Omental fat pad (tissue), 3 donors: ENCODE measurements at regions not wholly inside any gene's neighbourhood (a gene's known extent, or its start where the extent isn't known, plus 50 kb on each side); places are given as distances from the start of the nearest gene placed in this dataset.

Experiments
- ATAC-seq: fragments of 150-250 bp; one replicate; pipeline ENCODE4 v1.9.1; 2016; ENCODE audit warnings: mild to moderate bottlenecking, moderate library complexity; ENCODE audit not compliant: low FRiP score
- DNase-seq: peaks from one replicate; pipeline ENCODE4 v3.0.0-alpha.2; 2019; ENCODE audit warnings: low spot score
- CTCF ChIP-seq, 3 donors: fragments of 450-650 bp; IDR thresholded peaks; one replicate each; pipeline ENCODE4 v1.5.1; 2016 to 2017; ENCODE audit warnings: antibody characterized with exemption in 3 of 3, mild to moderate bottlenecking in 3 of 3, moderate library complexity in 2 of 3

DNA sequence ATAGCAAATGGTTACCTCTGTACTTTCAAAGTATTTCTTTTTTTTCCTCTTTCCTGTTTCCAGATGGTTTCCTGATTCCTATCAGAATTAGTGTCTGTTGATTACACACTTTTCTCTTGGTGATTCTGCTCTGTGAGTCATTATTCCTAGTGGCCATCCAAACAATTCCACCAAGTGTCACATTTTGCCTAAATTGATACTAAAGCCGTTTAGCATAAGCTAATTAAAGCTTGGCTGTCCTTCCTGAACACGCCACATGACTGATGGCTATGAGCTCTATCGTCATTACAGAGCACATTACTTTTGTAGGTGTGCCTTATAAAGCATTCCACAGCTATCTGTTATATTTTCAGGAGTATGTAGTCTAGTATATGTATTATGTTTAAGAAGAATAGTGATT, 671.2 kb downstream of the CDH8 start:
- TF ChIP-seq CTCF (IDR thresholded peaks at IDR 0.05) = no peak
- ATAC-seq (no peak), DNase-seq (no peak)

- DNase-seq (no peak), ATAC-seq (no peak)
- TF ChIP-seq CTCF (IDR thresholded peaks at IDR 0.05) = no peak
These were observed 673.7 kb downstream of the CDH8 start for GRCh38 chr16:61362585-61362984.

GRCh38 chr16:61344791-61345190, 691.4 kb downstream of the CDH8 start:
- ATAC-seq (no peak), DNase-seq (no peak)
- no peak for TF ChIP-seq CTCF (IDR thresholded peaks at IDR 0.05)

GRCh38 chr16:61332461-61332860, 703.8 kb downstream of the CDH8 start:
- DNase-seq (no peak), ATAC-seq (no peak)
- TF ChIP-seq CTCF (IDR thresholded peaks at IDR 0.05) = no peak

DNA sequence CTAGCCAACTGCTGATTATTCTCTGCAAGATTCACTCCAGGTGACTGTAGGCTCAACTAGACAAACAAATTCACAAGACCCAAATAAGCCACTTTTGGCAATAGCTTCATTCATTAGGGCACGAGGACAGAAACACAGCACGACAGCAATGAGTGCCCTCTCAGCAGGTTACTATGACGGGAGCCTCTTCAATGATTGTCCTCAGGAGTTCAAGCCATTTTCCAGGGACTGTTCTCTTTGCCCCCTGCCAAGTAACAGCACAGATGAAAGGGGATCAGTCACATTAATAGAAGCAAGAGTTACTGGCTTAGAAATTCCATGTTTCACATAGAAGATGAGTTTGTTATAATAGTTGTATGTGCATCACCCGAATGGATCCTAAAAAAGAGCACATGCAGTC, 712.2 kb downstream of the CDH8 start:
- DNase-seq = no peak
- ATAC-seq = no peak
- no peak for TF ChIP-seq CTCF (IDR thresholded peaks at IDR 0.05)

DNA sequence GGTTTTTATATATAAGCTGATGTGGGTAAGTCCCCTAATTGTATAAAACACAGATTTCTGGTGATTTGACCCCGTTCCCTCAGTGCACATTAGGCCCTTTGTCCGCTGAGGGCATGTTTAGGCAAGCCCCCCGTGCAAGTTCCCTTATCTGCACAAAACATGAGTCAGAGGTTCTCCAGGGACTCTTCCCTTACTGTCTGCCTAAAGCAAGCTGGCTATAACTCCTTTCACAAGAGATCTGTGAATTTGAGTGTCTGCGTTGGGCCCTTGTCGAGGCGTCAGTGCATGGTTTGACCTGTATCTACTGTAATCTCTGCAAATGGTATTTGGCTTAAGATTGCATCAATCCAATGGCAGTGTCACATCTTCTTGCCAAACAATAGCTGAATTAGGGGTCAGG, 712.8 kb downstream of the CDH8 start:
- DNase-seq (no peak), ATAC-seq (no peak)
- TF ChIP-seq CTCF (IDR thresholded peaks at IDR 0.05) = no peak

- ATAC-seq (no peak), DNase-seq (no peak)
- TF ChIP-seq CTCF (IDR thresholded peaks at IDR 0.05) = no peak
These were observed 715.4 kb downstream of the CDH8 start for GRCh38 chr16:61320791-61321190.
